ENCODE measurements at regions not wholly inside any gene's neighbourhood (a gene's known extent, or its start where the extent isn't known, plus 50 kb on each side); places are given as distances from the start of the nearest gene placed in this dataset.

DNA sequence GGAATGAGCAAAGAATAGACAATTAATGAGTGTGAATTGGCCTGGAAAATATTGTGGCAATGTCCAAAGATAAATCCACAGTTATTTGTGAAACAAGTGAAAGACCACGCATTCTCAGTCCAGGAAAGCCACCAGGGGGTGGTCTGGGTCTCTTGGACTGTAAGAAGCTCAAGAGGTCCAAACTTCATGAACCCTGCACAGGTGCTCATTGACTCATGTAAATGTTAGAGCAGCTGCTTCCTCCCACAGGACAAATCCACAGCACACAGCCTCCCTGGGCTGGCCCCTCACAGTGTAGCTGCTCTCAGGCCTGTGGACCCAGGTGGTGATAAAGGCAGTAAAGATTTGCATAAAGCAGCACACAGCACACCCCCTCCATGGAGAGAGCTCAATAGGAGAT, 114.0 kb downstream of the ZNF280B start:
- DNase-seq (ENCODE audit: extremely low read depth, low read depth) = no peak
- TF ChIP-seq, protein P1, sequence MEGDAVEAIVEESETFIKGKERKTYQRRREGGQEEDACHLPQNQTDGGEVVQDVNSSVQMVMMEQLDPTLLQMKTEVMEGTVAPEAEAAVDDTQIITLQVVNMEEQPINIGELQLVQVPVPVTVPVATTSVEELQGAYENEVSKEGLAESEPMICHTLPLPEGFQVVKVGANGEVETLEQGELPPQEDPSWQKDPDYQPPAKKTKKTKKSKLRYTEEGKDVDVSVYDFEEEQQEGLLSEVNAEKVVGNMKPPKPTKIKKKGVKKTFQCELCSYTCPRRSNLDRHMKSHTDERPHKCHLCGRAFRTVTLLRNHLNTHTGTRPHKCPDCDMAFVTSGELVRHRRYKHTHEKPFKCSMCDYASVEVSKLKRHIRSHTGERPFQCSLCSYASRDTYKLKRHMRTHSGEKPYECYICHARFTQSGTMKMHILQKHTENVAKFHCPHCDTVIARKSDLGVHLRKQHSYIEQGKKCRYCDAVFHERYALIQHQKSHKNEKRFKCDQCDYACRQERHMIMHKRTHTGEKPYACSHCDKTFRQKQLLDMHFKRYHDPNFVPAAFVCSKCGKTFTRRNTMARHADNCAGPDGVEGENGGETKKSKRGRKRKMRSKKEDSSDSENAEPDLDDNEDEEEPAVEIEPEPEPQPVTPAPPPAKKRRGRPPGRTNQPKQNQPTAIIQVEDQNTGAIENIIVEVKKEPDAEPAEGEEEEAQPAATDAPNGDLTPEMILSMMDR (IDR thresholded peaks at IDR 0.05; ENCODE audit: low read depth, low read length) = no peak

DNA sequence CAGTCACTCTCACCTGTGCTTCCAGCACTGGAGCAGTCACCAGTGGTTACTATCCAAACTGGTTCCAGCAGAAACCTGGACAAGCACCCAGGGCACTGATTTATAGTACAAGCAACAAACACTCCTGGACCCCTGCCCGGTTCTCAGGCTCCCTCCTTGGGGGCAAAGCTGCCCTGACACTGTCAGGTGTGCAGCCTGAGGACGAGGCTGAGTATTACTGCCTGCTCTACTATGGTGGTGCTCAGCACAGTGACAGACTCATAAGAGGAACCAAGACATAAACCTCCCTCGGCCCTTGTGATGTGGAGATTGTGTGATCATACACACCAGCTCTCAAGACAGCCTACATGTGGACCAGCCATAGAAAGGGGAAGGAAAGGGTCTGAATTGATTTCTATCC, 113.3 kb downstream of the ZNF280B start:
- TF ChIP-seq, protein P1 (IDR thresholded peaks at IDR 0.05; ENCODE audit: low read depth, low read length) = no peak
- no peak for DNase-seq (ENCODE audit: extremely low read depth, low read depth)

DNA sequence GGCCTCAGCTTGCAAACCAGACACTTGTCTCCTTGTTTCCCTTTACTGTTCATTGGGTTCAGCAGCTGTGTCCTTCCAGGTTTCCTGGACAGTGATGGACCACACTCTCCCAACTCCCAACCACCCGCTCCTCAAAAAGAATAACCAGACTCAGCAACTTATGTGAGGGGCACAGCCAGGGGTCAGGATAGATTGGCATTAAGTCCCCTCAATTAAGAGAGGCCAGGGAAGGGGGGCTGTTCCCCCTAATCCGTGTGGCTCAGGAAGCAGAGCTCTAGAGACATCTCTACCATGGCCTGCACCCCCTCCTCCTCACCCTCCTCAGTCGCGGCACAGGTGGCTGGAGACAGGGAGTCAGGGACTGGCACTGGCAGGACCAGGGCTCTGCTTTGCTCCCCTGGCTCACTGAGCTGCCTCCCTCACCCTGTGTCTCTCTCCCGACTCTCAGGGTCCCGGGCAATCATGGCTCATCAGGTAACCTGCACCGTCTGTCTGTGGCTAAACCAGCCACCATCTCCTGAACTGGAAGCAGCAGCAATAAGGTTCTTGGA, 111.7 kb downstream of the ZNF280B start:
- TF ChIP-seq, protein P1 (IDR thresholded peaks at IDR 0.05; ENCODE audit: low read depth, low read length) = no peak
- no peak for DNase-seq (ENCODE audit: extremely low read depth, low read depth)

DNA sequence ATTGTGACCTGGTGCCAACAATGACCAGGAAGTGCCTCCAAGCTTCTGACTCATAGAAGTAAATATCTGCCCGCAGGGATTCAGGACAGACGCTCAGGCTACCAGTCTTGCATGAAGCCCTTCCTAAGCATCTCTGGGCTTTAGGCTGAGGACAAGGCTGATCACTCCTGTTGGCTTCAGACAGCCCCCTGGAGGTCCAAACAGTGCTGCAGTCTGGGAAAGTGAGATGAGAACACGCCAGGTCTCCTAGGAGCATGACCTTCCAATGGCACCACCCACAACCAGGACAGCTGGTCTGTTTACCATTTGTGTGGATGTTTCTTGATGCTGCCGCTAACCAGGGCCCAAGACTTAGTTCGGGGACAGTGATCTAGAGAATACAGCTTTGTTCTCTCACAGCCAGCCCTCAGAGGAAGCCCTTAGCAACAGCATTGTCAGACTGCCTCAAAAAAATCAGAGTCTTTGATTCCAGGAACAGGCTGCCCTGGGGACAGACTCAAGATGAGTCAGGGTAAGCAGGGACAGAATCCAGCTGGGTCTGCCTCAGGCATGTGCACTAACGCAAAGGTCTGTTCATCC, 111.2 kb downstream of the ZNF280B start:
- no peak for DNase-seq (ENCODE audit: extremely low read depth, low read depth)
- TF ChIP-seq, protein P1 (IDR thresholded peaks at IDR 0.05; ENCODE audit: low read depth, low read length) = no peak; the same call in 1 of the 2 replicates

DNA sequence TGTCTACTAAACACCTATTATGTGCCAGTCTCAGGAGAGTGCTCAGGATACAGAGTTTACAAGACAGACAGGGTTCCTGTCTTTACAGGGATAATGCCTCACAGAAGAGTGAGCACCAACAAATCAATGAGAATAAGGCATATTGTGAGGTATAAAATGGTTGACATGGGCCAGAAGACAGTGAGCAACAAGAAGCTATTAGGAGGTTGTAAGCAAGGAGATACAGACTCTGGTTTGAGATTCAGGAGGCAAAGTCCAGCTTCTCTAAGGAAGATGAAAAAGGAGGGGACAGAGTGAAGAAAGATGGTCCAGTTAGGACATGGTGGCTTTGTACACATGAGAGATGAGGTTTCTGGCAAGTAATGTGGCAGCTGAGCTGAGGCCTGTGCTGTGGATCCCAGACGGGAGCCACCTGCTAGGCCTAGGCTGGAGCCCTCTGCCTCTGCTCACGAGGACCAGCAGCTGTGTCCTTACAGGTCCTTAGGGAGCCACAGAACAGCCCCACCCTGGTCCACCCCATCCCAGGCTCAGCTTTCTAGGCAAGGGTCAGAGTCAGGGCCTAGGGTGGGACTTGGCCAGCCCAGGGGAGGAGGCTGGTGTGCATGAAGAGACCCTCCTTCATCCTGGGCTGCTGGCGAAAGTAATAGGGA, 110.5 kb downstream of the ZNF280B start:
- no peak for DNase-seq (ENCODE audit: extremely low read depth, low read depth)
- TF ChIP-seq, protein P1 (IDR thresholded peaks at IDR 0.05; ENCODE audit: low read depth, low read length) = no peak

DNA sequence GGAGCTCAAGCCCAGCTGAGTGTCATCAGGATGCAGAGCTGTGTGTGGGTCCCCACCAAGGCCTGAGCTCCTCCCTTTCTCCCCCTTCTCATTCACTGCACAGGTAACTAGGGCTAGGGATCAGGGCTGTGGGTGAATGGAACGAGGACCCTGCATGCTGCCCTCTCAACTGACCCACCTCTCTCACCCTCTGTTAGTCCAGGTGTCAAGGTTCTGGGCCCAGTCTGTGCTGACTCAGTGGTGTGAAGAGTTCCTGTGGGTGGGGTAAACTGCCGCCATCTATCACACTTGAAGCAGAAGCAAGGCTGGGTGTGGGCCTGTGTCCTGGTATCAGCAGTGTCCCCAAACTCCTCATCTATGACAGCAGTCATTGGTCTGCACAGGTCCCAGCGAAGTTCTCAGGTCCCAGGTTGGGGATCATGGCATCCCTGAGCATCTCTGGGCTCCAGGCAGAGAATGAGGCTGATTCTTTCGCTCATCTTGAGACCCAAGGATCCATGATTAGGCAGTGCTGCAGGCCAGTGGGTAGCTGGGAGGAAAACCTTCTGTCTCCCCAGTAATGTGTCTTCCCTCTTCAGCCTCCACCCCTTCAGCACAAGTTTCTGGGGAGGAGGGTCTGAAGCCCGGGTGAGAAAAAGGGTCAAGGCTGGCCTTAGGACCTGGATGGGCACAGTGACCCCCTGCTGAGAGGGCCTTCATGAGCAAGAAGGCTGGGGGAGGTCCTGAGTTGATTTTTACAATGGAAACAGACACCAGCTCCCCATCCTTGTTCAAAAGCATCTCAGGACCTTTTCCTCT, 109.8 kb downstream of the ZNF280B start:
- TF ChIP-seq, protein P1 (IDR thresholded peaks at IDR 0.05; ENCODE audit: low read depth, low read length) = no peak
- DNase-seq (ENCODE audit: extremely low read depth, low read depth) = no peak

DNA sequence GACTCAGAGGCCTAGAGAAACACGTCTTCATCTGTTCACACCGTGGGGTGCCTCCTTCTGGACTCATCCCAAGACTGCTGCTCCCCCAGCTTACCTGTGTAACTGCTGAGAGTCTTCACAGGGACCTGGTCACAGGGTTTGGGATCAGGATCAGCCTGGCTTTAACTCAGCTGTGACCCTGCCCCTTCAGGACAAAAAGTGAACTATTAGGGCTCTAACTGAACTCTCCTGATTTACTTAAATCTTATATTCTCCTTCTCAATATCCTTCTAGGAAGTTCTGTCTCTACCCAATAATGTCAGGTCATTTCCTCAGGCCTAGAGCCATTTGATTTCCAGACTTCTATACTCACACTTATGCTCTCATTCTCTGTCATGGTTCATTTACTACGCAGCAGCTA, 108.4 kb downstream of the ZNF280B start:
- TF ChIP-seq, protein P1 (IDR thresholded peaks at IDR 0.05; ENCODE audit: low read depth, low read length) = no peak

More for the DNA sequence above, 108.4 kb downstream of the ZNF280B start:
- no peak for DNase-seq (ENCODE audit: extremely low read depth, low read depth)

Data from AG09319 (cell line).